ENCODE measurements at regions not wholly inside any gene's neighbourhood (a gene's known extent, or its start where the extent isn't known, plus 50 kb on each side); places are given as distances from the start of the nearest gene placed in this dataset.

GRCh38 chr4:159444678-159445077, 341.8 kb downstream of the RAPGEF2 start:
- peak; percentile 46 for DNase-seq (ENCODE audit: low read depth)

- DNase-seq (ENCODE audit: low read depth): no peak
These were observed 342.8 kb downstream of the RAPGEF2 start for GRCh38 chr4:159445692-159446091.

- peak; percentile 85 for DNase-seq (ENCODE audit: low read depth)
These were observed 343.5 kb downstream of the RAPGEF2 start for GRCh38 chr4:159446266-159446976.

GRCh38 chr4:159447296-159447695, 344.4 kb downstream of the RAPGEF2 start:
- DNase-seq (ENCODE audit: low read depth): no peak

GRCh38 chr4:159451006-159451405, 348.1 kb downstream of the RAPGEF2 start:
- peak; percentile 69 for DNase-seq (ENCODE audit: low read depth)

- DNase-seq (ENCODE audit: low read depth): peak; percentile 68
These were observed 352.9 kb downstream of the RAPGEF2 start for GRCh38 chr4:159455675-159456237.

- DNase-seq (ENCODE audit: low read depth): no peak
These were observed 357.5 kb downstream of the RAPGEF2 start for GRCh38 chr4:159460371-159460770.

GRCh38 chr4:159463235-159463634, 360.4 kb downstream of the RAPGEF2 start:
- DNase-seq (ENCODE audit: low read depth): no peak

- no peak for DNase-seq (ENCODE audit: low read depth)
These were observed 361.4 kb downstream of the RAPGEF2 start for GRCh38 chr4:159464302-159464701.

- DNase-seq (ENCODE audit: low read depth): no peak
These were observed 374.0 kb downstream of the RAPGEF2 start for GRCh38 chr4:159476886-159477285.

- no peak for DNase-seq (ENCODE audit: low read depth)
These were observed 377.9 kb downstream of the RAPGEF2 start for GRCh38 chr4:159480826-159481225.

- no peak for DNase-seq (ENCODE audit: low read depth)
These were observed 379.1 kb downstream of the RAPGEF2 start for GRCh38 chr4:159481936-159482335.

- no peak for DNase-seq (ENCODE audit: low read depth)
These were observed 380.4 kb downstream of the RAPGEF2 start for GRCh38 chr4:159483110-159483781.

GRCh38 chr4:159483782-159484741, 381.2 kb downstream of the RAPGEF2 start:
- DNase-seq (ENCODE audit: low read depth): no peak

- DNase-seq (ENCODE audit: low read depth): no peak
These were observed 382.0 kb downstream of the RAPGEF2 start for GRCh38 chr4:159484864-159485263.

GRCh38 chr4:159487284-159487747, 384.4 kb downstream of the RAPGEF2 start:
- DNase-seq (ENCODE audit: low read depth): peak; percentile 74

GRCh38 chr4:159489646-159490045, 386.8 kb downstream of the RAPGEF2 start:
- no peak for DNase-seq (ENCODE audit: low read depth)

GRCh38 chr4:159495515-159496236, 392.8 kb downstream of the RAPGEF2 start:
- no peak for DNase-seq (ENCODE audit: low read depth)

- DNase-seq (ENCODE audit: low read depth): no peak
These were observed 393.4 kb downstream of the RAPGEF2 start for GRCh38 chr4:159496248-159496647.

- DNase-seq (ENCODE audit: low read depth): no peak
These were observed 395.1 kb downstream of the RAPGEF2 start for GRCh38 chr4:159497936-159498335.

- DNase-seq (ENCODE audit: low read depth): no peak
These were observed 395.7 kb downstream of the RAPGEF2 start for GRCh38 chr4:159498446-159499115.

All from ELR (cell line).